ENCODE measurements at regions not wholly inside any gene's neighbourhood (a gene's known extent, or its start where the extent isn't known, plus 50 kb on each side); places are given as distances from the start of the nearest gene placed in this dataset.

DNA sequence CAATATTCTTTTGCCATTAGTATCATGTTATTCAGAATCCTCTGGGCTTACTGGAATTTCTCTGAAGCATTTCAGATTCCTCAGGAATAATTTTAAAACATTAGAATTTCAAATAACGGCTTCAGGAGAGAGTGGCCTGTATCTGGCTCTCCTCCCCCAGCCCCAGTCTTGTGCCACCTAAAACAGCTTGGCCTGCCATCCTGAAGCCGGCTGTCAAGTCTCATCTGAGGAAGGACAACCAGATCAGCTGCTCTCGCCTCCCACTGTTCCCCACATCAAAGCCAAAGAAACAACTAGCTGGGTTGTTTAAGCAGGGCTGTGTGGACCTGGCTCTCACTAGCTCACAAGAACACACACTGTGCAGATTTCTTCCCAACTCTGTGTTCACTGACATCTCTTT, 178.2 kb downstream of the FGFR2 start:
- no peak for DNase-seq (ENCODE audit: low spot score)

DNA sequence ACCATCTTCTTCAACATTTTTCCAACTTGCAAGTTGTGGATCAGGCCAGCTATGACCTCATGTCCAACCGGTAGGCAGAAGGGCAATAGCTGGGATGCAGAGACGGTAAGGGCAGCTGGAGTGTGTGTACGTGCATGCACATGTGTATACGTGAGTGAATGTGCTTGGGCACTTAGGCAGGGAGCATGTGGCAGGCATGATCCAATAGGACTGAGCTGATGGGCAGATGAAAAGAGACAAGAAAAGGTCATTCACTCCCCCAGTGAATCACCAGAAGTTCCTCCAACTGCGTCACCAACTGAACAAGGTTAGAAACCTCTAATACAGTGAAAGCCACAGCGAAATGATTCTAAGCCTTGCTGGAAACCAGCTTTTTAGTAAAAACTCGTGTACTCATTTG, 176.1 kb downstream of the FGFR2 start:
- no peak for DNase-seq (ENCODE audit: low spot score)

GRCh38 chr10:121425623-121426022, 172.6 kb downstream of the FGFR2 start:
- no peak for DNase-seq (ENCODE audit: low spot score)

DNA sequence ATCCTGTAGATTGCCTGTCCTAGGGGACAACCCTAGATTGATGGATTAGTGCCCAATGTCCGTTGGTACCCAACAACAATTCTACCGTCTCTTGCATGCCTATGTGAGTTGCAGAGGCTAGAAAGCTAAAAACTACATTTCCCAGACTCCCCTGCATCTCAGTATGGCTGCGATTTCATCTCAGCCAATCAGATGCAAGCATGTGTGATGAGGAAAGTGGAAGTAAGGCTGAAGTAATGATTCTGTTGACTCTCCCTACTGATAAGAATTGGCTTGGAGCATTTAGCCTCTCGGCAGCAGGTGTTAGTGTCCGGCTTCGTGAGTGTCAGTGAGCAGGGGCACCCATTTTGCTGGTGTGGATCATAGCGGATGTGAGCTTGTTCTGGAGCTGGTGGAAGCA, 171.9 kb downstream of the FGFR2 start:
- DNase-seq (ENCODE audit: low spot score), result no peak
